ENCODE measurements at regions not wholly inside any gene's neighbourhood (a gene's known extent, or its start where the extent isn't known, plus 50 kb on each side); places are given as distances from the start of the nearest gene placed in this dataset.

DNA sequence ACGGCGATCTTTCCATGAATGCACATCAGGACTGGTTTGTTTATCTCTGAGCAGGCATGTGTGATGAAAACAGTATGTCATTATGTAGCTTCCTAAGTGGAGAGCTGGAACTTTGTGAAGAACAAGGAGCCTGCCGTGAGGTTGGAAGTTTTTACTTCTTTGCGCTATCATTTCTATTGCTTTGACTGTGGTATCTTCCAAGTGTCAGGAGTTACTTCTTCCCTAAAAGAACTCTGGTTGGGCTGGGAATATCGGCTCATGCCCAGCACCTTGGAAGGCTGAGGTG, 167.4 kb upstream of the AHR start:
- intact Hi-C loops (cut with DNase I; ENCODE audit: low total_unique reads) = no loop called here
- H3K27me3 ChIP-seq = no peaks in the 10 kb centered on the region
- TF ChIP-seq, protein P1, sequence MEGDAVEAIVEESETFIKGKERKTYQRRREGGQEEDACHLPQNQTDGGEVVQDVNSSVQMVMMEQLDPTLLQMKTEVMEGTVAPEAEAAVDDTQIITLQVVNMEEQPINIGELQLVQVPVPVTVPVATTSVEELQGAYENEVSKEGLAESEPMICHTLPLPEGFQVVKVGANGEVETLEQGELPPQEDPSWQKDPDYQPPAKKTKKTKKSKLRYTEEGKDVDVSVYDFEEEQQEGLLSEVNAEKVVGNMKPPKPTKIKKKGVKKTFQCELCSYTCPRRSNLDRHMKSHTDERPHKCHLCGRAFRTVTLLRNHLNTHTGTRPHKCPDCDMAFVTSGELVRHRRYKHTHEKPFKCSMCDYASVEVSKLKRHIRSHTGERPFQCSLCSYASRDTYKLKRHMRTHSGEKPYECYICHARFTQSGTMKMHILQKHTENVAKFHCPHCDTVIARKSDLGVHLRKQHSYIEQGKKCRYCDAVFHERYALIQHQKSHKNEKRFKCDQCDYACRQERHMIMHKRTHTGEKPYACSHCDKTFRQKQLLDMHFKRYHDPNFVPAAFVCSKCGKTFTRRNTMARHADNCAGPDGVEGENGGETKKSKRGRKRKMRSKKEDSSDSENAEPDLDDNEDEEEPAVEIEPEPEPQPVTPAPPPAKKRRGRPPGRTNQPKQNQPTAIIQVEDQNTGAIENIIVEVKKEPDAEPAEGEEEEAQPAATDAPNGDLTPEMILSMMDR (IDR thresholded peaks at IDR 0.05) = no peak
- TF ChIP-seq POLR2A (IDR thresholded peaks at IDR 0.05) = no peak
- no peak overlapping the region for H3K27ac ChIP-seq
- DNase-seq = no peak
- H3K36me3 ChIP-seq (ENCODE audit: low read depth, missing control alignments) = no peaks in the 10 kb centered on the region
- H3K4me1 ChIP-seq = no peaks in the 10 kb centered on the region
- no peak overlapping the region for H3K4me3 ChIP-seq
- H3K9me3 ChIP-seq = no peaks in the 10 kb centered on the region
- WGBS, 2 donors = 37 to 58% methylated on average over 5 of the region's 5 CpGs

DNA sequence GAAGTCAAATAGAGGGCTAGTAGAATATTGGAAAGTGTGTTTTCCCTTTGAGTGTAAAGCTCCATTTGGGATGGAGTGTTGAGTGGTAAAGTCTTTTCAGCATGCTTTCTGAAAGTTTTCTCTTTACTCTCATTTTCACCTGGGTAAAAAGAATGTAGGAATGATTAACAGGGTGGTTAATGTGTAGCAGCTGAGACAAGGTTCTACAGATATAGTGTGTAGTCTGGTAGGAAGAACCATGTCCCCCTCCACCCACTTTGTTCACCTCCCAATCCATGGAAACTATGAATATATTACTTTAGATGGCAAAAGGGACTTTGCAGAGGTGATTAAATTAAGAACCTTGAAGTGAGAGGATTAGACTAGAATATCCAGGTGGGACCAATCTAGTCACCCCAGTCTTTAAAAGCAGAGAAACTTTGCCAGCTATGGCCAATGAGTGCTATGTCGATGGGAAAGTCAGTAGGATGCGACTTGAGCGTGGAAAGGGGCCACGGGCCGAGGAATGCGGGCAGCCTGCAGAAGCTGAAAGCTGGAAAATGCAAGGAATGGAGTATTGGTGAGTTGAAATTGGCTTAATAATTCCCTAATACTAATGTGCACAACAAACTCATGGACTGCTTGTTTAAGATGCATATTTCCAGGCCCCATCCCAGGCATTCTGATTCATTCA, 166.3 kb upstream of the AHR start:
- Histone ChIP-seq H3K36me3 (ENCODE audit: low read depth, missing control alignments) (no peaks in the 10 kb centered on the region), H3K4me1 (no peaks in the 10 kb centered on the region), H3K27me3 (no peaks in the 10 kb centered on the region), H3K27ac (no peak overlapping the region), H3K4me3 (no peak overlapping the region), H3K9me3 (no peaks in the 10 kb centered on the region)
- DNase-seq = no peak
- TF ChIP-seq, protein P1 (IDR thresholded peaks at IDR 0.05) = no peak
- TF ChIP-seq POLR2A (IDR thresholded peaks at IDR 0.05) = no peak
- 94 to 95% methylated on average over 6 of the region's 6 CpGs for WGBS, 2 donors
- intact Hi-C loops (cut with DNase I; ENCODE audit: low total_unique reads) = no loop called here

DNA sequence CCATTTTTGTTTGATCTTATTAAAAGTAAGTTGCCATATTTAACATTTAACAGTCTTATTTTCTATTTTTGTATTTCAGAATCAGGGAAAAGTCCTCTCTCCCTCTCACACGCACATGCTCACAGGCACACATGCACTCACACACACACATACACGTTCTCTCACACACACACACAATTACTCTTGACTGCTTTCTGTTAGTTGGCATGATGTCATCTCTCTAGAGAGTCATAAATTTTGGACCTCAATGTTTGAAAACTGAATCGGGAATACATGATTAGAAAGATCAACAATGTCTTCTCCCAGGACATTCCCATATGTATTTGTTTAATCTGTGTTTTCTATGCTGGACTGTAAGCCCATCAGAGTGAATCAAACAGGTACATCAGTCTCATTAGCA, 165.7 kb upstream of the AHR start:
- DNase-seq = no peak
- no peaks in the 10 kb centered on the region for H3K27me3 ChIP-seq
- no peak for TF ChIP-seq POLR2A (IDR thresholded peaks at IDR 0.05)
- TF ChIP-seq, protein P1 (IDR thresholded peaks at IDR 0.05) = no peak
- H3K4me1 ChIP-seq = no peaks in the 10 kb centered on the region
- H3K9me3 ChIP-seq = no peaks in the 10 kb centered on the region
- H3K4me3 ChIP-seq = no peak overlapping the region
- intact Hi-C loops (cut with DNase I; ENCODE audit: low total_unique reads) = no loop called here
- H3K27ac ChIP-seq = no peak overlapping the region
- H3K36me3 ChIP-seq (ENCODE audit: low read depth, missing control alignments) = no peaks in the 10 kb centered on the region
- WGBS, 2 donors = 66 to 80% methylated on average over 3 of the region's 3 CpGs

DNA sequence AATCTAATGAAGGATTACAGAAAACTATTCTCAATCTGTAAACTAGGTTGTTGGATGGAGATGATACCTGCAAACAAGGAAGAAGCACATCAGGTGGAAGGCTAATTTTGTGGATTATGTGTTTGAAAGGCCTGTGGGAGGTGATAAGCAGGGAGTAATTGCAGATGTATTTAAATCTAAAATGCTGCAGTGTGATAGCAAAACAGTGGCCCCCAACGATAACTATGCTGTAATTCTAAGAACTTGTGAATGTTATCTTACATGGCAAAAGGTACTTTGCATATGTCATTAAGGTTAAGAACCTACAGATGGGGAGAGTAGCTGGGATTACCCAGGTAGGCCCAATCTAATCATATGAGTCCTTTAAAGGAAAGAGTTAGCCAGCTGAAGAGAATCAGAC, 164.5 kb upstream of the AHR start:
- intact Hi-C loops (cut with DNase I; ENCODE audit: low total_unique reads) = no loop called here
- H3K27ac ChIP-seq = no peak overlapping the region
- no peaks in the 10 kb centered on the region for H3K4me1 ChIP-seq
- H3K27me3 ChIP-seq = no peaks in the 10 kb centered on the region
- no peak overlapping the region for H3K4me3 ChIP-seq
- no peak for TF ChIP-seq POLR2A (IDR thresholded peaks at IDR 0.05)
- TF ChIP-seq, protein P1 (IDR thresholded peaks at IDR 0.05) = no peak
- no peaks in the 10 kb centered on the region for H3K36me3 ChIP-seq (ENCODE audit: low read depth, missing control alignments)
- no peaks in the 10 kb centered on the region for H3K9me3 ChIP-seq
- WGBS, 2 donors = 82 to 92% methylated on average over 1 of the region's 1 CpG
- no peak for DNase-seq

DNA sequence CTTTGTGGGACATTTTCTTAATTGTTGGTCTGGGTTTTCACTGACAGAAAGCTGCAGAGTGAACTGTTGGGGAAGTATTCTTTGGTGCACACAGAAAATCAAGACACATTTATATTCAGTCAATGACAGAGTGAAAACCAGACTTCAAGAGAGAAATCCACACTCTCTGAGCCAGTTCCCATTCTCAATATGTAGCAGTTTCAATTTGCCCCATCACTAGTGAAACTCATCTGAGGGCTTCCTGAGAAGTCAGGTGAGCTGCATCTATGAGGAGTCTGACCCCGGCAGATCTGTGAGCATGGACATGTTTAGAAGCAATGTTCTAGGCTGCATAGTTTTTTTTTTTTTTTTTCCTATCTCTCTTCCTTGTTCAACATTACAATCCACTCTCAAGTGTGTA, 163.7 kb upstream of the AHR start:
- Histone ChIP-seq H3K4me1 (no peaks in the 10 kb centered on the region), H3K4me3 (no peak overlapping the region), H3K27ac (no peak overlapping the region), H3K27me3 (no peaks in the 10 kb centered on the region), H3K9me3 (no peaks in the 10 kb centered on the region), H3K36me3 (ENCODE audit: low read depth, missing control alignments) (no peaks in the 10 kb centered on the region)
- intact Hi-C loops (cut with DNase I; ENCODE audit: low total_unique reads) = no loop called here
- TF ChIP-seq, protein P1 (IDR thresholded peaks at IDR 0.05) = no peak
- no peak for TF ChIP-seq POLR2A (IDR thresholded peaks at IDR 0.05)
- 82 to 96% methylated on average over 1 of the region's 1 CpG for WGBS, 2 donors
- DNase-seq = no peak
